GM21717 (cell line): ENCODE measurements at regions not wholly inside any gene's neighbourhood (a gene's known extent, or its start where the extent isn't known, plus 50 kb on each side); places are given as distances from the start of the nearest gene placed in this dataset.
A peak's percentile ranks its signal among the peaks of the same experiment; 100 is the strongest.
"Not testable (repeated sequence)": the region's sequence is repeated elsewhere in the genome, so short reads cannot be mapped to it uniquely, and the experiment has no call there.

Experiments used
- ATAC-seq: cut with Tn5 transposase; IDR thresholded peaks from one replicate; pipeline ENCODE4 v1.9.1; 2021; ENCODE audit warnings: mild to moderate bottlenecking, moderate library complexity; ENCODE audit not compliant: unreplicated experiment

GRCh38 chr3:78235841-78236240 is 1195.9 kb downstream of the ROBO2 start:
- ATAC-seq = no peak

DNA sequence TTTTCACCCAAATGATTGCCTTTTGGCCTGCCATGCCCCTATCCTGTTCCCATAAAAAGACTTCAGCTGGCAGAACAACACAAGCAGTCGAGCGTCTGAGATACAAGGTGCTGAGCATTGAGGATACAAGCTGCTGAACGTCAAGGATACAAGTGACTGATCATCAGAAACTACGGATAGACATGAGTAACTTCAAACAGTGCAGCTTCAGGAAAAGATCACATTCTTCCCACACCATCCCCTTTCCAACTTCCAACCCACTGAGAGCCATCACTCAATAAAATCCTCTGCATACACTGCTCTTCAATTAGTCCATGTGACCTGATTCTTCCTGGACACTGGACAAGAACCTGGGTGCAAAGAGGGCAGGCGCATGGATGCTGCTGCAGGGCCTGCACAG is 1198.9 kb downstream of the ROBO2 start:
- no peak for ATAC-seq

- ATAC-seq = no peak
These were observed 1202.8 kb downstream of the ROBO2 start for GRCh38 chr3:78242724-78243123.

DNA sequence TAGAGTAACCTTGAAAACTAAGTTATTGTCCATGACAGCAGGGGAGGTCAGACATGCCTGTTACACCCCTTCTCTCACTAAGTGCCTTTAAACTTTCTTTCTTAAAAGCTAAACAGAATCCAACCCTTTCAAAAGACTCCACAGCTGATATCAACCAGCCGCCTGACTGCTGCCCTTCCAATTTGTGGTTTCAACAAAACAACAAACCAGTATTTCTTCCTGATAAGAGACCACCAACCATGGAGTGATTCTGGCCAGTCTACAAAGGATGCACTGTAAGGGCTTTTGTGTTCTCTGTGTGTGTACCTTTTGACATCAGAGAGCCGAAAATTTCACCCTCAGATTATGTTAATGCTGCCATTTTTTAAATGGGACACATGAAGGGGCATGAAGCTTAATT is 1204.2 kb downstream of the ROBO2 start:
- ATAC-seq = no peak

GRCh38 chr3:78249294-78249693 is 1209.4 kb downstream of the ROBO2 start:
- ATAC-seq = no peak

DNA sequence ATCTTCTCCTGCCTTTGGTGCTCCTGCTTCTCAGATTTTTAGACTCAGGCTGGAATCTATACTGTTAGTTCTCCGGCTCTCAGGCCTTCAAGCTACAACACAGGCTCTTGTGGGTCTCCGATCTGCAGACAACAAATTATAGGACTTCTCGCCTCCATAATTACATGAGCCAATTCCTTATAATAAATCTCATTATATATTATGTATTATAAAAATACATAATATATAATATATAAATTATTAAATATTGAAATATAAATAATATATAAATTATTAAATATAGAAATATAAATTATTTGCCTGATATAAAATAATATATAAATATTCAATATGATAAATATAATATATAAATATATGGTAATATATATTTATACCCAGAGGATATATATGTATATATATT is 1214.0 kb downstream of the ROBO2 start:
- ATAC-seq = no peak

GRCh38 chr3:78255403-78255802 is 1215.5 kb downstream of the ROBO2 start:
- ATAC-seq = no peak

DNA sequence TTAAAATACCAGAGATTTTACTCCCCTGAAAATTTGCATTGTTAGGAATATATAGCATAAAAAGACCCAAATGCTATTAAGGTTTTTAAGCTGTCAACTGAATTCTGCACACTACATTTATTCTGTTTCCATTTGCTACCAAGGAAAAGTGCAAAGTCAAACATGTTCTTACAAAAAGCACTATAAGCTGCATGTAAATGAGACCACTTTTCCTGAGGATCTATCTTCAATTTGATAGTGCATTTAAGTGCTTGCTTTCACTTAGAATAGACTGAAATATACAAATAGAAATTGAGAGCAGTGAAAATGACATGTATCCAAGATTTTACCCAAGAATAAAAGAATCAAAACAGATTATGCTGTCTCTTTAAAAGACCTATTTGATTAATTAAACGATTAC is 1216.2 kb downstream of the ROBO2 start:
- ATAC-seq = no peak

DNA sequence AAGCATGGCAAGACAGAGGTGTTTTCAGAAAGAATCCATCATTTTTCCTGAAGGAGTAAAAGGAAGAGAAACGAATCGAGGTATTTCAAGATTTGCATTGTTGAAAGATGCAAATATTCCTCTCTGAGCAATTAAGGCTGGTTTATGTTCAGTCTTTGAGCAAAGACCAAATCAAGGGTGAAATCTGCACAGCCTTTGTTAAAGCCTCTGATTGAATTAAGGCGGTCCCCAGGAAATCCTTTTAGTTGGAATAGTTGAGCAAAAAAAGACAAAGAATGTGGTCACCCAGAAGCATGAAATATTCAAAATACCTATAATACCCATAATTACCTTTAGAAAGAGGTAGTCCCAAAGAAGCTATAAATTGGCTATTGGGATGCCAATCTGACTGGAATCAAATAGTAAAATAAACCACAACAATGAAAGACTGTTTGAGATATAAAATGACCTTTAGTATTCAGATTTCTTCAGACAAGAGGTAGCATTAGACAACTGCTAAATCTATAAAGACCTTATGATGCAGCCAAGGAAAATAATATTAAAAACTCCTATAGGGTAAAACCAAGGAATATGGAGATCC is 1218.1 kb downstream of the ROBO2 start:
- no peak for ATAC-seq

DNA sequence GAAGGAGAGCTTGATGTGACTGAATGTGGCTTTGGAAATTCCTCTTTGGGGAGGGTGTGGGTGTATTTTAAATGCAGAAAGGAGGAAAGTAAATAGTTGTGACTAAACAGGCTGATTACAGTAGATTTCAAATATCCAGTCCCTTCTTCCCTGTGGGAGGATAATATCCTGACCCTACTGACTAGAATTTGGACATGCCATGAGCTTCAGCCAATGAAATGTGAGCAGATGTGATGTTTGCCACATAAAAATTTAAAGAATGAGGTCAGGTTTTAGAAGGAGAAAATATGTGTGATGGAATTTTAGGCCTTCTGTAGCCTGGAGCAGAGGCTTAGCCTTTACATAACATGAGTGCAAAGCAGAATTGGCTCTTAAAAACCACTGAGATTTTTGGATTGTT is 1218.9 kb downstream of the ROBO2 start:
- ATAC-seq = no peak

- ATAC-seq = no peak
These were observed 1220.5 kb downstream of the ROBO2 start for GRCh38 chr3:78260388-78260787.

GRCh38 chr3:78266550-78266949 is 1226.7 kb downstream of the ROBO2 start:
- not testable (repeated sequence) for ATAC-seq

DNA sequence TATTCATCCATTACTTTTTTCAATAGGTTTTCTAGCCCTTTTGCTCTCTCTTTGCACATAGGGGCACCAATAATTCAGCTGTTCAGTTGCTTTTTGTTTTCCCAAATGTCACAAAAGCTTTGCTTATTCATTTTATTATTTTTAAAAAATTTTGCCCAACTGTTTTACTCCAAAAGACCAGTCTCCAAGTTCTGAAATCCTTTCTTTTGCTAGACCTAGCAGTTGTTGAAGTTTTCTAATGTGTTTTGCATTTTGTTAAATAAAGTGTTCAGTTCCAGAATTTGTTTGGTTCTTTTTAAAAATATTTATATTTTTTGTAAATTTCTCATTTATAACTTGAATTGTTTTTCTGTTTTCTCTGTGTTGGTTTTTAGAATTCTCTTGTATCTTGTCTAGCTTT is 1227.3 kb downstream of the ROBO2 start:
- no peak for ATAC-seq

GRCh38 chr3:78268087-78268486 is 1228.2 kb downstream of the ROBO2 start:
- no peak for ATAC-seq

DNA sequence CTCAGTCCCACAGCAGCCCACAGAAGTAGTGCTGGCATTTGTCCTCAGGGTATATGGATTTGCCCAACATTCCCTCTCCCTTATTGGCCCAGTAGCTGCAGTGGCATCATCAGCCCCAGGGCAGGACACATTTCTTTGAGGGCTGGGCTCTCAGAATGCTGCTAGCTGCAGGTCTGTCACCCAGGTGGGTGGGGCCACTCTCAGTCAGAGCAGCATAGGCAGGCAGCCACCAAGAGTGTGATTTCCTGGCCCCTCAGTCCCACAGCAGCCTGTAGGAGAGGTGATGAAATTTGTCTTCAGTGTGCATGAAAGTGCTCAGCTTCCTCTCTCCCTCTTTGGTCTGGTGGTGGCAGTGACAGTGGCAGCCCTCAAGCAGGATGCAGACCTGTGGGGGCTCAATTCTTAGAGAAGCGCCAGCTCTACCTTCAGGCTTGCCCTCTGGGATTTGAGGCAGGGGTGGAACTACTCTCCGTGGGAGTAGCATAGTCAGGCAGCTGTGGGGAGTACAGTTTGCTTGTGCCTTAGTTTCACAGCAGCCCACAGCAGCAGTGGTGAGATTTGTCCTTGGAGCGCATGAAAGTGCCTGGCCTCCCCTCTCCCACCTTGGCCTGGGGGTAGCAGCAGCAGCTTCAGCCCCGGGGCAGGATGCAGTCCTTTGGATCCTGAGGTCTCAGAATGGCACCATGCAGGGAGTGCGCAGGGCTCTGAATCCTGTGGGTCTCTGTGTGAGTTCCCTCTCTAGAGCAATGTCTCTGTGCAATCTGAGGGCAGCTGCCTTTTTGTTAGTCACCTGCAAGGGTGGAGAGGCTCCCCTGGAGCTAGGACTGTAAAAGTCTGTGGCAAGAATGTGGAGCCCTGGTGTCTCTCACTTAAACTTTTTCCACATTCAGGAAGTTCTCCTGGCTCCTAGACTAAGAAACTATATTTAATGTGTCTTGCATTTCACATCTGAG is 1229.1 kb downstream of the ROBO2 start:
- ATAC-seq = no peak

DNA sequence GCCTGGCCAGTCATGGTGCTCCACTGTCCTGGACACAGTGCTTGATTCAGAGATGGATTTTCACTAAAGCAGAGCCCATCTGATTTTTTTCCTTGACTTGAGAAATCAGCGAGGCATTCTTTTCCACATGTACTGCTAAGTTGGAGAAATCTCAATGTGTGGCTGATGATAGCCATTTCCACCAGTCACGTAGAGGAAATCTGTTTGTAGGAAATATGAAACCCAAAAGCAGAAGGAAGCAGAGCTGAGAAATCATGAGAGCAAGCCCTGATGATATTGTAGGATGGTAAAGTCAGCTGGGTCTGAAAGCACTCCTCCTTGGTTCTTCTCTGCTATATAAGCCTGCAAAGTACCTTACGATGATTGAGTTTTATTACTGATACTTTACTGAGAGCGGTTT is 1233.4 kb downstream of the ROBO2 start:
- ATAC-seq = no peak

DNA sequence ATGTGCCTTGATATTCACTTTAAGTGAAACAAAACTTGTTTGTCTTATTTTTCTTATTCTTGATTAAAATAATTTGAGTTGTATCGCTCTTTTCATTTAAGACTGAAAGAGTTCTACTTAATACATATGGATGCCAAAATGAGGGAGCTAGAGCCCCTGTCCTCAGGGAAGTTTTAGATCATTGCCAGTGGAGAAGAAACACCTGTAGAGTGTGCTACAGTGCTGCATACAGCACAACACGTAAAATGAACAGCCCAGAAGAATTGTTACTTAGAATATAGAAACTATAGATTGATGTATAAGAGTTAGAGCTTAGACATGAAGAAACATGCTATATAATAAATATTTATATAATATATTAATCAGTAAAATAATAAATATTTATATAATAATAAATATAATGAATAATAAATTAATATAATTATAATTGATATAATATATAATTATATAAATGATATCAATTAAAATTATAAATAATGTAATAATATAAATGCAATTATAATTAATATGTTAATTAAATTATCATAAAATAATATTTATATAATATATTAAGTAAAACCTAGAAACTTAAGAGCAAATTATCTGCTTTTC is 1234.7 kb downstream of the ROBO2 start:
- ATAC-seq = no peak

GRCh38 chr3:78275420-78275852 is 1235.5 kb downstream of the ROBO2 start:
- peak; percentile 46 for ATAC-seq

- no peak for ATAC-seq
These were observed 1237.3 kb downstream of the ROBO2 start for GRCh38 chr3:78277220-78277619.

- ATAC-seq = no peak
These were observed 1237.9 kb downstream of the ROBO2 start for GRCh38 chr3:78277801-78278200.

GRCh38 chr3:78279091-78279490 is 1239.2 kb downstream of the ROBO2 start:
- no peak for ATAC-seq

GRCh38 chr3:78281381-78281780 is 1241.5 kb downstream of the ROBO2 start:
- ATAC-seq = no peak
